Endothelial cell of umbilical vein (primary cell): ENCODE measurements at regions not wholly inside any gene's neighbourhood (a gene's known extent, or its start where the extent isn't known, plus 50 kb on each side); places are given as distances from the start of the nearest gene placed in this dataset.

Experiments
- BruUV-seq: library from RNA; stranded (reverse); fragments of 400-500 nt; replicated peaks from 2 replicates; lab custom pipeline; 2021; lab: Mats Ljungman, UMichigan
- CTCF ChIA-PET: fragments of 300-600, 350-600 bp; sonication (Branson Sonifier 250); formaldehyde crosslinking; loops from one replicate; lab custom pipeline; 2021; ENCODE audit warnings: antibody characterized with exemption, inconsistent platforms; lab: Charles Lee
- POLR2A ChIA-PET: fragments of 300-600, 350-600 bp; sonication (Branson Sonifier 250); formaldehyde crosslinking; loops from one replicate; lab custom pipeline; 2021; ENCODE audit warnings: antibody characterized with exemption, inconsistent platforms; lab: Charles Lee
- DNase-seq: peaks from one replicate; pipeline ENCODE4 v3.0.0-alpha.2; 2011; ENCODE audit warnings: low read depth, low spot score
- FAIRE-seq: peaks from 2 replicates; lab custom pipeline; 2011; peaks lifted over from hg19 to GRCh38; lab: Jason Lieb, UNC
- H2AFZ ChIP-seq: 2 replicates; pipeline ENCODE4 v1.6.0; 2012; ENCODE audit warnings: low read depth, low read length, control low read depth, inconsistent platforms
- H3K27ac ChIP-seq: 2 replicates; pipeline ENCODE4 v1.5.1; 2011; ENCODE audit warnings: low read depth, mild to moderate bottlenecking, control low read depth, low read length, moderate library complexity; ENCODE audit not compliant: insufficient read depth
- H3K27me3 ChIP-seq, 2 experiments: 2 replicates each; pipeline versions ENCODE4 v1.6.0 to v1.6.1; 2011; ENCODE audit warnings: low read length in 2 of 2, mixed read lengths in 1 of 2; ENCODE audit not compliant: control insufficient read depth in 2 of 2, insufficient read depth in 2 of 2
- H3K36me3 ChIP-seq, 2 experiments: 2 replicates in 1 of 2; 3 replicates in 1 of 2; pipeline ENCODE4 v1.5.1; 2011; ENCODE audit warnings: low read length in 2 of 2, mild to moderate bottlenecking in 1 of 2, moderate library complexity in 1 of 2; ENCODE audit not compliant: control insufficient read depth in 2 of 2, insufficient read depth in 2 of 2; ENCODE audit errors: extremely low read depth in 1 of 2
- H3K4me1 ChIP-seq: 3 replicates; pipeline ENCODE4 v1.5.1; 2011; ENCODE audit warnings: mild to moderate bottlenecking, low read length; ENCODE audit not compliant: control insufficient read depth, insufficient read depth; ENCODE audit errors: extremely low read depth
- H3K4me2 ChIP-seq: 2 replicates; pipeline ENCODE4 v1.6.1; 2011; ENCODE audit warnings: low read length, control low read depth, mixed read lengths; ENCODE audit not compliant: insufficient read depth
- H3K4me3 ChIP-seq, 3 experiments: fragments of 200-600 bp in 1 of 3; sonication (generic), shearing (Covaris generic) in 1 of 3; replicated peaks in 1 of 3; 2 replicates each; pipeline ENCODE4 v1.5.1; 2011 to 2016; ENCODE audit warnings: control low read depth in 3 of 3, low read length in 3 of 3, mild to moderate bottlenecking in 2 of 3, inconsistent platforms in 1 of 3, low read depth in 1 of 3, moderate library complexity in 1 of 3; ENCODE audit not compliant: insufficient read depth in 1 of 3
- H3K79me2 ChIP-seq: 2 replicates; pipeline ENCODE4 v1.6.0; 2012; ENCODE audit warnings: low read length, inconsistent platforms; ENCODE audit not compliant: control insufficient read depth, insufficient read depth
- H3K9ac ChIP-seq: replicated peaks from 2 replicates; pipeline ENCODE3; 2011; ENCODE audit warnings: low read length, control low read depth; ENCODE audit not compliant: insufficient read depth; ENCODE audit errors: extremely low read depth
- H3K9me1 ChIP-seq: replicated peaks from 3 replicates; pipeline ENCODE4 v1.6.0; 2011; ENCODE audit warnings: mild to moderate bottlenecking, low read length; ENCODE audit not compliant: control insufficient read depth, insufficient read depth; ENCODE audit errors: extremely low read depth
- H3K9me3 ChIP-seq: replicated peaks from 2 replicates; pipeline ENCODE4 v1.5.1; 2012; ENCODE audit warnings: low read length, inconsistent platforms; ENCODE audit not compliant: control insufficient read depth, insufficient read depth
- H4K20me1 ChIP-seq: replicated peaks from 2 replicates; pipeline ENCODE3; 2011; ENCODE audit warnings: mild to moderate bottlenecking, low read length; ENCODE audit not compliant: control insufficient read depth, insufficient read depth; ENCODE audit errors: extremely low read depth
- CTCF ChIP-seq, 2 donors: IDR thresholded peaks; 1 replicate in 1 of 2; 2 replicates in 1 of 2; pipeline ENCODE4 v1.5.1; 2011; ENCODE audit warnings: low read length in 2 of 2, mild to moderate bottlenecking in 2 of 2, moderate library complexity in 2 of 2, control low read depth in 1 of 2, inconsistent platforms in 1 of 2, low read depth in 1 of 2; ENCODE audit not compliant: insufficient read depth in 1 of 2; ENCODE audit errors: extremely low read depth in 1 of 2
- EZH2 ChIP-seq: IDR thresholded peaks from 2 replicates; pipeline ENCODE4 v1.6.1; 2012; ENCODE audit warnings: borderline replicate concordance, low read depth, mild to moderate bottlenecking, moderate library complexity, low read length, inconsistent platforms; ENCODE audit not compliant: severe bottlenecking
- FOS ChIP-seq: IDR thresholded peaks from 2 replicates; pipeline ENCODE4 v1.6.1; 2011; ENCODE audit warnings: mild to moderate bottlenecking, low read length, moderate library complexity, borderline replicate concordance; ENCODE audit not compliant: insufficient read depth
- GATA2 ChIP-seq: IDR thresholded peaks from 2 replicates; pipeline ENCODE4 v1.7.0; 2011; ENCODE audit warnings: low read depth, mild to moderate bottlenecking, moderate library complexity, mixed read lengths, low read length; ENCODE audit not compliant: insufficient read length, insufficient read depth
- JUN ChIP-seq: IDR thresholded peaks from 2 replicates; pipeline ENCODE4 v1.6.1; 2011; ENCODE audit warnings: borderline replicate concordance, low read depth; ENCODE audit not compliant: insufficient read length, insufficient read depth
- MAX ChIP-seq: IDR thresholded peaks from 2 replicates; pipeline ENCODE4 v1.6.1; 2011; ENCODE audit not compliant: insufficient read depth, insufficient read length
- MYC ChIP-seq: IDR thresholded peaks from one replicate; pipeline ENCODE4 v1.6.1; 2011; ENCODE audit warnings: mild to moderate bottlenecking, low read depth, low read length
- POLR2A ChIP-seq: IDR thresholded peaks from 2 replicates; pipeline ENCODE4 v1.6.1; 2012; ENCODE audit warnings: low read depth, mild to moderate bottlenecking, control low read depth, low read length
- POLR2AphosphoS5 ChIP-seq: IDR thresholded peaks from 2 replicates; pipeline ENCODE4 v1.6.1; 2012; ENCODE audit warnings: low read depth, mild to moderate bottlenecking, control low read depth, low read length, moderate library complexity; ENCODE audit not compliant: insufficient read depth
- dilution Hi-C: fragments of 300-500 bp; cut with MboI; formaldehyde crosslinking; loops from one replicate; pipeline ENCODE4 v1.15.0; 2019; ENCODE audit warnings: low sequenced_read_pairs; ENCODE audit not compliant: extremely low pct_ligation_motif_present
- intact Hi-C: fragments of 100-400 bp; cut with micrococcal nuclease; formaldehyde crosslinking; loops from one replicate; pipeline ENCODE4 v1.10.0; 2022

- H3K9me1 ChIP-seq: no peaks in the 10 kb centered on the region
- ChIA-PET POLR2A (no interaction called here), CTCF (no interaction called here)
- H3K9me3 ChIP-seq: no peaks in the 10 kb centered on the region
- no peaks in the 10 kb centered on the region for H4K20me1 ChIP-seq
- intact Hi-C loops (no loop called here), dilution Hi-C loops (no loop called here)
- DNase-seq (no peak), FAIRE-seq (no peak)
- no peaks in the 10 kb centered on the region for H3K4me1 ChIP-seq
- H3K79me2 ChIP-seq: no peaks in the 10 kb centered on the region
- TF ChIP-seq GATA2 (no peak), POLR2AphosphoS5 (no peak), MYC (no peak), FOS (no peak), JUN (no peak), CTCF (IDR thresholded peaks at IDR 0.05; ENCODE audit: extremely low read depth in 1 of 2, insufficient read depth in 1 of 2, low read depth in 1 of 2, low read length in 2 of 2) (no peak), MAX (no peak), POLR2A (no peak), EZH2 (no peak)
- H3K27ac ChIP-seq: no peak overlapping the region
- no peaks in the 10 kb centered on the region for H3K36me3 ChIP-seq
- BruUV-seq: no TSS peak
- no peak overlapping the region for H3K4me2 ChIP-seq
- no peak overlapping the region for H2AFZ ChIP-seq
- H3K4me3 ChIP-seq: no peak overlapping the region
- H3K9ac ChIP-seq: no peak overlapping the region
- no peaks in the 10 kb centered on the region for H3K27me3 ChIP-seq
These were observed 244.2 kb upstream of the EPHA3 start for GRCh38 chr3:88863196-88863595.
